Endothelial cell (in vitro differentiated cells): ENCODE measurements at regions not wholly inside any gene's neighbourhood (a gene's known extent, or its start where the extent isn't known, plus 50 kb on each side); places are given as distances from the start of the nearest gene placed in this dataset.
"Not testable (repeated sequence)": the region's sequence is repeated elsewhere in the genome, so short reads cannot be mapped to it uniquely, and the experiment has no call there.

Source experiments
- DNase-seq: peaks from one replicate; pipeline ENCODE4 v3.0.0; 2021; ENCODE audit warnings: low spot score
- H3K27ac Mint-ChIP-seq: one replicate; pipeline ENCODE4 v1.8.0; 2021; ENCODE audit warnings: mixed read lengths, inconsistent platforms; ENCODE audit not compliant: unreplicated experiment
- H3K27me3 Mint-ChIP-seq: one replicate; pipeline ENCODE4 v1.8.0; 2021; ENCODE audit warnings: mild to moderate bottlenecking, moderate library complexity, mixed read lengths, inconsistent platforms; ENCODE audit not compliant: unreplicated experiment
- H3K36me3 Mint-ChIP-seq: one replicate; pipeline ENCODE4 v1.8.0; 2021; ENCODE audit warnings: mild to moderate bottlenecking, low read depth, mixed read lengths, inconsistent platforms; ENCODE audit not compliant: unreplicated experiment
- H3K4me1 Mint-ChIP-seq: one replicate; pipeline ENCODE4 v1.8.0; 2021; ENCODE audit warnings: mild to moderate bottlenecking, mixed read lengths, inconsistent platforms; ENCODE audit not compliant: unreplicated experiment
- H3K4me3 Mint-ChIP-seq: one replicate; pipeline ENCODE4 v1.8.0; 2021; ENCODE audit warnings: mild to moderate bottlenecking, mixed read lengths, inconsistent platforms; ENCODE audit not compliant: unreplicated experiment
- H3K9me3 Mint-ChIP-seq: one replicate; pipeline ENCODE4 v1.8.0; 2021; ENCODE audit warnings: mixed read lengths, inconsistent platforms; ENCODE audit not compliant: unreplicated experiment
- CTCF ChIP-seq: fragments of 200-600 bp; sonication (generic); IDR thresholded peaks from one replicate; pipeline ENCODE4 v1.5.0; 2021; ENCODE audit warnings: antibody characterized with exemption; ENCODE audit not compliant: unreplicated experiment

DNA sequence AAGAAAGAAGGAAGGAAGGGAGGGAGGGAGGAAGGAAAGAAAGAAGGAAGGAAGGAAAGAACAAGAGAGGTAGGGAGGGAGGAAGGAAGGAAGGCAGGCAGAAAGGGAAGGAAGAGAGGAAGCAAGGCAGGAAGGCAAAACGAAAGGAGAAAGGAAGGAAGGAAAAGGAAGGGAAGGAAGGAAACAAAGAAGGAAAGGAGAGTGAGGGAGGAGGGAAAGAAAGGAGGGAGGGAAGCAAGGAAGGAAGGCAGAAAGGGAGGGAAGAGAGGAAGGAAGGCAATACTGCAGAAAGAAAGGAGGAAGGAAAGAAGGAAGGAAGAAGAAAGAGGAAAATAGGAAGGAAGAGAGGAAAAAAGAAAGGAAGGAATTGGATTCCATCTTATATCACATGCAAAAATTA is 1303.1 kb upstream of the TMEM132C start:
- no peak overlapping the region for H3K4me3 Mint-ChIP-seq
- TF ChIP-seq CTCF = no peak
- H3K27me3 Mint-ChIP-seq = peaks cover 1% of the 10 kb centered on the region
- H3K9me3 Mint-ChIP-seq = peaks cover 24% of the 10 kb centered on the region
- H3K4me1 Mint-ChIP-seq = no peaks in the 10 kb centered on the region
- no peaks in the 10 kb centered on the region for H3K36me3 Mint-ChIP-seq
- DNase-seq = no peak
- H3K27ac Mint-ChIP-seq = no peak overlapping the region

DNA sequence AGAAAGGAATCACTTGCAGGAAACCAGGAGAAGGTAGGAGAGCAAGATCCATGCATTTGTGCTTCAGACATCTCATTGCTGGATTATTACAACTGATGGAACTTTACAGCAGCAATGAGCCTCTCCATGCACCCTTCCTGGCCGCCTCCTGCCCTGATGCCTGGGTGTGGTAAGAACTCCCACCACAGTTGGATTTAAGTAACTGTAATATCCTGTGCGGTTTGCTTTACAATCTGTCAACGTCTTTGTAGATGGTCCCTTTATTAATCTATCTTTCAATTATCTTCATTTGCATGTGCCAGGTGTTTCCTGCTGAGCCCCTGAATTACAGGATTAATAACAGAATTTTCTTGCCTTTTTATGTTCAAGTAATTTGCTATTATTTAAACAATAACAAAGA is 1300.5 kb upstream of the TMEM132C start:
- H3K27ac Mint-ChIP-seq = no peak overlapping the region
- H3K27me3 Mint-ChIP-seq = no peaks in the 10 kb centered on the region
- no peaks in the 10 kb centered on the region for H3K4me1 Mint-ChIP-seq
- DNase-seq = no peak
- H3K36me3 Mint-ChIP-seq = no peaks in the 10 kb centered on the region
- peaks cover 28% of the 10 kb centered on the region for H3K9me3 Mint-ChIP-seq
- TF ChIP-seq CTCF = no peak
- H3K4me3 Mint-ChIP-seq = no peak overlapping the region

DNA sequence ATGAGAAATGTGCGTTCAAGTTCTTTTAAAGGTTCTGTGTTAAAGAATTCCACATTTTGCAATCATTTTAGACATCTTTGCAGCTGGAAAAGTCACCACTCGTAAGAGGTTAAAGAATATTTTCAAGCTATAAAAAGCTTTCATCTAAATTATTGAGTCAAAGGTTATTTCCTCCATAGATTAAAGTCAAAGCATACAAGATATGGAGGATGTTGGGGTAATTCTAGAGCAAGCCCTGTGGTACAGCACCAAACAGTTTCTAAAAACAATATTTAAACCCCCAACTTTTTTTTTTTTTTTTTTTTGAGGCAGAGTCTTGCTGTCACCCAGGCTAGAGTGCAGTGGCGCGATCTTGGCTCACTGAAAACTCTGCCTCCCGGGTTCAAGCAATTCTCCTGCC is 1299.8 kb upstream of the TMEM132C start:
- H3K36me3 Mint-ChIP-seq = no peaks in the 10 kb centered on the region
- no peaks in the 10 kb centered on the region for H3K27me3 Mint-ChIP-seq
- peaks cover 29% of the 10 kb centered on the region for H3K9me3 Mint-ChIP-seq
- no peaks in the 10 kb centered on the region for H3K4me1 Mint-ChIP-seq
- no peak overlapping the region for H3K4me3 Mint-ChIP-seq
- H3K27ac Mint-ChIP-seq = no peak overlapping the region
- no peak for TF ChIP-seq CTCF
- no peak for DNase-seq

GRCh38 chr12:126974779-126975178 is 1292.2 kb upstream of the TMEM132C start:
- peaks cover 3% of the 10 kb centered on the region for H3K27me3 Mint-ChIP-seq

GRCh38 chr12:126976579-126976978 is 1290.4 kb upstream of the TMEM132C start:
- H3K9me3 Mint-ChIP-seq = peaks cover 48% of the 10 kb centered on the region
- no peak overlapping the region for H3K27ac Mint-ChIP-seq
- DNase-seq = no peak
- H3K27me3 Mint-ChIP-seq = peaks cover 3% of the 10 kb centered on the region
- H3K4me3 Mint-ChIP-seq = no peak overlapping the region
- H3K36me3 Mint-ChIP-seq = no peaks in the 10 kb centered on the region
- H3K4me1 Mint-ChIP-seq = no peaks in the 10 kb centered on the region
- TF ChIP-seq CTCF = no peak

More at GRCh38 chr12:126974779-126975178, 1292.2 kb upstream of the TMEM132C start:
- Mint-ChIP-seq H3K27ac (no peak overlapping the region), H3K9me3 (peaks cover 49% of the 10 kb centered on the region), H3K4me3 (no peak overlapping the region), H3K36me3 (no peaks in the 10 kb centered on the region), H3K4me1 (no peaks in the 10 kb centered on the region)
- peak; percentile 2 for DNase-seq
- no peak for TF ChIP-seq CTCF

GRCh38 chr12:126979564-126979963 is 1287.4 kb upstream of the TMEM132C start:
- not testable (repeated sequence) for H3K4me3 Mint-ChIP-seq, H3K36me3 Mint-ChIP-seq, H3K27me3 Mint-ChIP-seq, H3K4me1 Mint-ChIP-seq, DNase-seq, H3K27ac Mint-ChIP-seq
- peaks cover 45% of the 10 kb centered on the region for H3K9me3 Mint-ChIP-seq
